ENCODE measurements at regions not wholly inside any gene's neighbourhood (a gene's known extent, or its start where the extent isn't known, plus 50 kb on each side); places are given as distances from the start of the nearest gene placed in this dataset.

DNA sequence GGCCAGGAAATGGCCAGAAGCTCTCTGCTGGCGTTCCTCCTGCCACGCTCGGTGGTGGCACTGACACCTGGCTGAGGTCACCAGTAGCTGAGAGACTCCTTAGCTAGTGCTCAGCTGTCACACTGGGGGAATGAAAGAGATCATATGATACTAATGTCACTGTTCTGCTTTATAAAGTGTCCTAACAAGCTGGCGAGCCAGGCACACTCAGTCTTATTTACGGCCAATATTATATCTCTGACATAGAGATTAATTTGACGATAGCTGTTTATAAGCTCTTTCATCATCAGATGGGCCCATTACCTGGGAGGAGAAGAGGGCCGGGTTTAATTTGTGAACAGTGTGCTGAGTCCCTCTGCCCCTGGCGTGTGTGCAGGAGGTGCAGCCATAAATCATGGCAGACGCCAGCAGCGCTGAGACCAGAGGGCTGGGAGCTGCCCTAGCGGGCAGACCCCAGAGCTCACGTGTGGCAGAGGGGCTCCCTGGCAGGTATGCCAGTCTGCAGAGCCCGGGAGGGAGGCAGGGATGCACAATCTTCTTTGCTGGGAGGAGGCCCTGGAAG, 246.5 kb downstream of the HAUS1 start:
- DNase-seq: no peak

DNA sequence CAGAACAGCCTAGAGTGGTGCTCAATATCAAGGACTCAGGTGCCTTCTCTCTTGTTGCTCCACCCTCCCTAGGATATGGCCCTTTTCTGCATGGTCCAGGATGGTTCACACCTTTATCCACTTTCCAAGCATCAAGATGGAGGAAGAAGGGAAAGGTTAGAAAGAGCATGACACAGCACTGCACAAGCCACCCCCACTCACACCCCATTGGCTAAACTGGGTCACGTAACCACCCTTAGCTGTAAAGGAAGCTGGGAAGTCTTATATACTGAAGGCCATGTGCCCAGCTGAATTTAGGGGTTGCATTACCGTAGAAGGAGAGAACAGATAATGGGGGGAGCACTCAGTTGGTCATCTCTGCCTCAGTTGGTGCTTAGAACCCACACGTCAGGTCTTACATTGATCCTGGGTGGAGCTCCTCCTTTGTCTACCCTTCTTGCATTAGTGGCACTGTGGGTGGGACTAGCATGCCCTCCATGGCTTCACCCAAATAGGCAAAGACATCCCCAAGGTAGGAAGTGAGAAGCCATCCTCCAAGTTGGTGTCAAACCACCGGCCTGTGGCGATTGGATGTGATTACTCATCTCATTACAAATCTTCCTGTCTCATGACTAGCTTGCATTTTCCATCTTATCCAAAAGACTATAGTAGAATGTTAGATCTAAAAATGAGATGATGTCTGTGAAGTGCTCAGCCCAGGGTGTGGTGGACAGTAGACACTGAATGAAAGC, 248.5 kb downstream of the HAUS1 start:
- DNase-seq: no peak

DNA sequence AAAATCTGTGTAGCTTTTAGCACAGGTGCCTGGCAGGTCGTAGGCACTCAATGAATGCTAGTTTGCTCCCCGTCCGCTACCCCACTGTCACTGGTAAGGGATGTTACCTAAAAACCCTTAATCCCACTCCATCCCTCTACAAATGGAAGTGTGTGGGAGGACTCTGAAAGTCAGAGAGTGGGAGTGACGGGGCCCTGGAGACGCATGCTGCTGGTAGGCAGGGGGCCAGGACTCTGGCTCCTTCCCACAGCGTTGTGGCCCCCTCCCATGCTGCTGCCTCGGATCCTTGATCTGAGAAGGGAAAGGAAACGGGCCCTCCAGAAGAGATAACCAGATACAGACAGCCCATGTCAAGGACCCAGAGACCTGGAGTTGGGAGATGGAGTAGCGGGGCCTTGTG, 249.3 kb downstream of the HAUS1 start:
- DNase-seq: no peak

DNA sequence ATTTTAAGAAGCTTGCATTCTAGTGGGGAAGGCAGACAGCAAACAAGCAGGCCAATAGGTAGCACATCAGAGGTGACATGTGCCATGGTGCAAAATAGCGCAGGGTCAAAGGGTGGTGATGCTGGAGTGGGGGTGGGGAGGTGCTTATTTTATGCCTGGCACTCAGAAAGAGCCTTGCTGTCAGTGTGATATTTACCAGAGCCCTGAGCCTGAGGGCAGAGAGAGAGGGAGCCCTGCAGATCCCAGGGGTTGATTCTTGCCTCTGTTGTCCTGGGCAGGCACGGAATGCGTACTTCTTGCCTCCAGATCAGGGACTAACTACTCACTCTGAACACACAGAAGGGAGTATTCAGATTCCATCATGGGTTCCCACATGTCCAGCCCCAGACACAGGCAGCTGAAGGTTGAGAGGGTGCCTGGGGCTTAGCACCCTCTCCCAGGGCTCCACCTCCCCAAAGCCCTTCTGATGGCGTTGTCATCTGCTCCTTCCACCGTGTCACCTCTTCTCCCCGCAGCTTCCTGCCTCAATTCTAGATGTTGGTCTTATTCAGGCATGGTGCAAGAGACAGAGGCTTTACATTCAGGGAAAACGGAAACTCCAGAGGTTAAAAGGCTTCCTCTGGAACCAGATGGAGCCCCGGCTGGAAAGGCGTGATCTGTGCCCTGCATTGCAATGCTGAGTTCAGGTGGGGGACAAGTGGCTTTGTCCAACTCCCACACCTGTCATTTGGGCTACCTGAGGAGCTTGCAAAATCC, 252.3 kb downstream of the HAUS1 start:
- no peak for DNase-seq

DNA sequence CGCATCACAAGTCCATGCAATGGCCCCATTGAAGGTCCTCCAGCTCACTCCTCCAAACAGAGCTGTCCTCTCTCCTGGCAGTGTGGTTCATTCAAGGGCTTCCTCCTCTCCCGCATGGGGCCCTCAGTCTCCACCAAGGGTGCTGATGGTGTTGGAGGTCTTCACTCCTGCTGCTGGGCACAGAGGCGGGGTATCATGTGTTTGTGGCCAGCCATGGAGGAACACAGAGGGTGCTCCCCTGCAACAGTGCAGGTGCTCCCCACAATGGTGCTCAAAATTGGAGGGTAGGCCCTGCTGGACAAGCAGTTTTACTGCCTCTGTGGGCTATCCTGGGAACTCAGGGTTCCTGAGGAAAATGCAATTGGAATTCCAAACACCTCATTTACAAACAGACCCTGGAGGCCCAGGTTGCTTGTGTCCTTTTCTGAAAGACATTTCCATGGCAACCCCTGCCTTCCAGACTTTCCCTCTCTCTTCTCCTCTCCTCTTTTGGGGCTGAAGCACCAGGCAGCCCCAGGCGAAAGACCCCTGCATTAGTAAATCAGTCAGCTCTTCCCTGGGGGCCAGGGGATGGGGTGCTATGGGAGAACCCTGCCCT, 256.0 kb downstream of the HAUS1 start:
- no peak for DNase-seq

DNA sequence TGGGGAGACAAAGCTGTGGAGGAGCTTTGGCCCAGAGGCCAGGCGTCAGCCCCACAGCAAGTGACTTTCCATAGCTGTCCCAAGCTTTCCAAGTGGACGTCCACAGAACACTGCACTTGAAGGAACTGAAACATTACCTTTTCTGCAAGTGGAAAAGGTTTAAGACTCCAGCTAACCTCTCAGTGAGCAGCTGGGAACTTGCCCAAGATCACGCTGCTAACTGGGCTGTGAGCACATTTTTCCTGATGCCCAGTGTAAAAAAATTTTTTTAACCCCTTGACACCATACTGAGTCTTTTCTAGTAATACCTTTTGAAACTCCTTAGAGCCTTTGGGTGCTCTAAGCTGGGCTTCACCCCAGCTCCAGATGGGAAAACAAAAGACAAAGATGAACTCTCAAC, 256.7 kb downstream of the HAUS1 start:
- DNase-seq: no peak

DNA sequence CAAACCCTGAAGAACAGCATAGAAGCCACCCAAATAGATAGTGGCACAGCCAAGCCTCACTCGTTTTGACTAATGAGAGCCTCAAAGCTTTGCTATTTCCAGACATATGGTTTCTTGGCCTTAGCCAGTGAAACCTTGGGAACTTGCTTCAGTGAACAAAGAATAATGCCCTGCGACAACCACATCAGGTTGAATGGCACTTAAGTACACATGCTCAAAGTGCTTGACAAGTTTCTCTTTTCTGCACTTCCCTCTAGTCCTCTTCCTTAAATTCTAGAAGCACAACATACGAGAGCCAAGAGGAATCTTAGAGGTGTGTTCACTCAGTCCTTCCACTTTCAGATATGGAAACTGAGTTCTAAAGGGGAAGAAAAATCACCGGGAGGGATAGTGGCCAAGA, 258.3 kb downstream of the HAUS1 start:
- no peak for DNase-seq

DNA sequence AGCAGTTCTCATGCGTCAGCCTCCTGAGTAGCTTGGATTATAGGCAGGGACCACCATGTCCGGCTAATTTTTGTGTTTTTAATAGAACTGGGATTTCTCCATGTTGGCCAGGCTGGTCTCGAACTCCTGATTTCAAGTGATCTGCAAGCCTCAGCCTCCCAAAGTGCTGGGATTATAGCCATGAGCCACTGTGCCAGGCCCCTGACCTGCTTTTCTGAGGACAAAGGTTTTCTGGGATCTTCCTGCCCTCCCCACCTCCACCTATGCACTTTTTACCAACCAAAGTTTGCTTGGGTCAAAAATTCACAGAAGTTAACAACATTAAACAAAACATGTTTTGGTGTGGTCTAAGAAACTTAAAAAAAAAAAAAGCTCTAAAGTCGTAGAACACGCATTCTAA, 259.9 kb downstream of the HAUS1 start:
- no peak for DNase-seq

DNA sequence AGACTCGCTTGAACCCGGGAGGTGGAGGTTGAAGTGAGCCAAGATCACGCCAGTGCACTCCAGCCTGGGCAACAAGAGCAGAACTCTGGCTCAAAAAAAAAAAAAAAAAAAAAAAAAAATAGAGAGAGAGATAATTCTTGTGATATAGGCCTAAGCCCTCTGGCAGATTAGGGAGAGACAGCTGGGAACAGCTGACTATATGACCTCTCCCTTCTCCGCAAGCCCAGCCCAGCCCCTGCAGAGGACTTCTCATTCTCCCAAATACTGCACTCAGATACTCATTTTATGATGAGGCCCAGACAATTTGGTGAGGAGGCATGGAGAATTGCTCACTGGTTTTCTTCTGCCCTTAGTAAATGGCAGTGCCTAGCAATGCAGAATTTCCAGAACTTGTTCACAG, 262.0 kb downstream of the HAUS1 start:
- no peak for DNase-seq

DNA sequence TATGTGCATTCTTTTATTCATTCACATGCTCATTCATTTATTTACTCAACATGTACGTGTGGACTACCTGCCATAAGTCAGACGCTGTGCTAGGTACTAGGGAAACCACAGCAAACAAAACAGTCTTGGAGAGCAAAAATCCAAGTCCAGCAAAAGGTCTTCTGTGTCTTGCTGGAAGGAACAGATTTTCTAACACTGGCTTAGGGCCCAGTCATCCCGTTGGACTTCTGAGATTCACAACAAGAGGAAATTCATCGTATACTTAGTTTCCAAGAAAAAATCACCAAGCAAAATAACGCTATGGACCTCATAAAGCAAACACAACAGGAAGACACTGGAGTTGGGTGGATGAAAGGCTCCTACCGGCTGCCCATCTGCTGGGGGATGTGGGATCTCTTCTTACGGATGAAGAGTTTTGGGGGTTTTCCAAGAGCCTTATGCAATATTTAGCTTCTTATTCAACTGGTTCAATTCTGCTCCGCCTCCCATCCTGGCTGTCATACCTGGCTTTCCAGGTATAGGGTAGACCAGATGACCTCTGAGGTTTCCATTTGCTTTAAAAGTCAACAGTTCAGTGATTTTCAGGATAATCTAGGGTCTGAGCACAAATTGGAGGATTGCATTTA, 262.7 kb downstream of the HAUS1 start:
- DNase-seq: no peak

DNA sequence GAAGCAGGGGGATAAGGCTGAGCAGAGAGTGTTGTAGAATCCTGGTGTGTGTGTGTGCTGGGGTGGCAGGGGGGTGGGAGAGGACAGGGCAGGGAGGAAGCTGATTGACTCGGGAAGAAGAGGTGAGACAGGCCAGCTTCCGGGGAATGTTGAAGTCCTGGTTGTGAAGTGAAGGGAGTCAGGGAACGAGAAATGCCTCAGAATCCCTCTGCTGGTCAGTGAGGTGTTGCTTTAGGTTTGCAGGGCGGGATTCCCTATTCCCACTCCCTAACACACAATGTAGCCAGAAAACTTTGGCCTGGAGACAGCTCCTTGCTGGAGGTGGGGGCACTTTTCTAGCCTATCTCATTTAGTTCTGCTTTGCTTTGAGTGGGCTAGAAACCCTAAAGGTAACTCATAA, 265.1 kb downstream of the HAUS1 start:
- DNase-seq: no peak

DNA sequence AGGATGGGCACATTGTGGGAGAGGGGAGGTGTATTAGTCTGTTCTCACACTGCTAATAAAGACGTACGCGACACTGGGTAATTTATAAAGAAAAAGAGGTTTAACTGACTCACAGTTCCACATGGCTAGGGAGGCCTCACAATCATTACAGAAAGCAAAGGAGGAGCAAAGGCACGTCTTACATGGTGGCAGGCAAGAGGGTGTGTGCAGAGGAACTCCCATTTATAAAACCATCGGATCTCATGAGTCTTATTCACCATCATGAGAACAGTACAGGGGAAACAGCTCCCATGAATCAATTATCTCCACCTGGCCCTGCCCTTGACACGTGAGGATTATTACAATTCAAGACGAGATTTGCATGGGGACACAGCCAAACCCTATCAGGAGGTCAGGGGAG, 266.7 kb downstream of the HAUS1 start:
- no peak for DNase-seq

DNA sequence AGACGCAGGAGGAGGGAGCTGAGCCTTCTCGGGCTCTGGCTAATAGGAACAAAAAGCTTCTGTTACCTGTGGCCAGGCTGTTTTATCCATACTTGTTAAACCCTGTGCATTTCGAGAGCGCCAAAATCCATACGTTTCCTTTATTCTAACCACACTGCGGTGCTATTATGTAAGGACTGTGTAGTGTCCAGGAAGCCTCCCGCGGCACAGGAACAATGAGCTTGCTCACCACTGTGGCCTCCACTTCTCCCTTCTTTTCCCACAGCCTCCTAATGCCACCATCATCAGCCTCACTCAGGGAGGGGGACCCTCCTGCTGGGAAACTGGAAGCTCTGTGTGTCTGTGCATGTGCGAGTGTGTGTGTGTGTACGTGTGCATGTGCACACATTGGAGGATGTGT, 268.5 kb downstream of the HAUS1 start:
- no peak for DNase-seq

DNA sequence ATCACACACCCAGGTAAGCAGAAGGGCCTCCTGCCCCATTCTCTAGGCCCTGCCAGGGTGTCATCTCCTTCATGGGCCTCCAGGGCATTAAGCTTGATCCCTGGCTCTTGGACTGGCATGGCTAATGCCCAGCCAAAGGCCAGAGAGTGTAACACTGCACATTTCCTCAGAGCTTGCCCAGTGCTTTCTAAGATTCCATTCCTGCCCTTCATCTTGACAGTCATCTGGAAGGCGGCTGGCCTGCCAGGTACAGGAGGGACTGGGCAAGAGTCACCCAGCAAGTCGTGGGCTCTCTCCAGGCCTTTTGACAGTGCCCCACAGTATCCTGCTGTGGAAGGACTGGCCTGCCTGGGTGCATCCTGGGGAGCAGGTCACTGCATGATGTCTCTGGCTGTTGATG, 268.9 kb downstream of the HAUS1 start:
- DNase-seq: no peak

DNA sequence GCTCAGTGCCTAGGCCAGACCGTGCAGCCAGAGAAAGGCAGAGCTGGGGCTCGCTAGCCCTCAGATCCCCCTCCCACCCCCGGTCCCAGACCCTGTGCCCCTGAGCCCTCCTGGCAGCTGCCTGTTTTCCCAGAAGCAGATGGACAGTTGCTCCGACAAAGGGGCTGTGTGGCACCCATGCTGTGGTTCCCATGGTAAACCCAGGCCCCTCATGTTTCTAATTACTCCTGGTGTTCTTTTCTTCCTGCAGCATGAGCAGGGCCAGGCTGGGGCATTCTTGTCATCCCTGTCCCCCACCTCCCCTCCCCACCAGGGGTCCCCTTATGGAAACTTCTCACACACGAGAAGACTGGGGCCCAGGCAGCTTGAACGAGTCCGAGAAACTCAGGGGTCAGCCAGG, 269.6 kb downstream of the HAUS1 start:
- DNase-seq: no peak

DNA sequence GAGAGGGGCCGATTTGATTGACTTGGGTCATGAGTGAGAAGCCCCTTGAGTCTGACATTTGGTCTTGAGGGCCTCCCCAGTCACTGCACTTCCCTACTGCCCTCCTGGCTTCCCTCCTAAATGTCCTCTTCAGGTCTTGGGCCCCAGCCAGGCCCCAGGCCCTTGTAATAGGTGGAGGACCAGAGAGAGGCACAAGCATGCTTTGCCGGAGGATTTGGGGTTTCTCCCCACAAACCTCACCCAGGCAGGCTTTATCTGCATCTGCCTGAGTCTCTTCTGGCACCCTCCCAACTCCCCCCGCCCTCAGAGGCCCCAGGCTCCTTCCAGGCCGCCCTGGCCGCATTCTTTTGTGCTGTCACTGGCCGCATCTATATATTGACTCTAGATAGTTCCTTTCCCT, 270.7 kb downstream of the HAUS1 start:
- DNase-seq: peak; percentile 55

DNA sequence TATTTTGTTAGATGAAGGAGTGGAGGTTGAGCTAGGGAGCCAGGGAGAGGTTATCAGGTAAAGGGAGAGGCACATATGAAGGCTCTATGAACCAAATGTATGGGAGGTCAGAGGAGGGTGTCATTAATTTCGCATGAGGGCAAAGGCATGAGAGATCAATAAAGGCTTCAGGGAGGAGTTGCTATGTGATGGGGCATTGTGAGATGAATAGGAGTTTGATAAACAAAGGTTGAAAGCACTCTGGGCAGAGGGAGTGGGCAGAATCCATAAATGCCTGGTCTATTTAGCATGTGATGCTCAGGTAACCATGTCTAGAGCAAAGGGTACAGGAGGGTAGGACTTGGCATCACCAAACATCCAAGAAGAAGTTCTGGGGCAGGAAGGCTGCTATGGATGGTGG, 273.4 kb downstream of the HAUS1 start:
- no peak for DNase-seq

DNA sequence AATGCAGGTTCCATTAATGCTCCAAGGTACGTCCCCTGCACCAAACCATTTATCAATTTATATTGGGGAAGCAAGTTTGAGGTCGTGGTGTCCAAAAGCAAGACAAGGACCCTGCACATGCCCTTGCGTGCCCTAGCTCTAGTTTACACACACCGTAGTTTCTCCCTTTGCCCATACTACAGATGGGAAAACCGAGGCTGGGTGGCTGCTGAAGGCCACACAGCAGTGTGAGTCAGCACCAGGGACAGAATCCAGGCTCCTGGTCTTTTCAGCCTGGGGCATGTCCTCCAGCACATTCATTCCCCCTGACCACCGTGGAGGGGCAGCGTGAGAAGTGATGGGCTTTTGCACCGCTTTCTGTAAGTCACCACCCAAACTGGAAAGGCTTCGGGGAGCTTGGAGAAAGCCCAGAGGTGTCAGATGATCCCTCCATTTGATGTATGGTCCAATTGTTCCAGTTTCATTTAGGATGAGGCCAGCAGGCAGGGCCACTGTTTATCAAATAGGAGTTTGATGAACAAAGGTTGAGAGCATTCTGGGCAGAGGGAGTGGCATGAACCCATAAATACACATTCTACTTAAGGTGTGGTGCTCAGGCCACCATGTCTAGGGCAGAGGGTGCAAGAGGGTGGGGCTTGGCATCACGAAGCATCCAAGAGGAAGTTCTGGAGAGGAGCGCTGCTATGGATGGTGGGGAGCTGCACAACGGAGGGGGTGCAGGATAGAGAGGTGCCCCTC, 274.1 kb downstream of the HAUS1 start:
- DNase-seq: no peak

DNA sequence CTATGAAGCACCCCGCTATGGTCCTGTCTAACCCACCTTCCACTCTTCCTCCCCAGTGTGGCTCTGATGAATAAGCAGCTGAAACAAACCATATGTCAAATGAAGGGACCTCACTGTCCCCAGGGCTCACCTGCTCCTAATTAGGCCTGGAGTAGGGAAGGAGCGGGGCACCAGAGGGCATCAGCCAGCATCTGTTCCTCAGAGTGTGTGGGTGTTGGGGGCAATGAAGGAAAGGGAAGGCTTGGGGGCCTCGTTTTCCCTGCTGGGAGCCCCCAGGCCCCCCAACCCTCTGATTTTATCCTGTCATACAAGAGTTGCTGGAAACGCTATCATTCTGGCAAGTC, 274.7 kb downstream of the HAUS1 start:
- no peak for DNase-seq

DNA sequence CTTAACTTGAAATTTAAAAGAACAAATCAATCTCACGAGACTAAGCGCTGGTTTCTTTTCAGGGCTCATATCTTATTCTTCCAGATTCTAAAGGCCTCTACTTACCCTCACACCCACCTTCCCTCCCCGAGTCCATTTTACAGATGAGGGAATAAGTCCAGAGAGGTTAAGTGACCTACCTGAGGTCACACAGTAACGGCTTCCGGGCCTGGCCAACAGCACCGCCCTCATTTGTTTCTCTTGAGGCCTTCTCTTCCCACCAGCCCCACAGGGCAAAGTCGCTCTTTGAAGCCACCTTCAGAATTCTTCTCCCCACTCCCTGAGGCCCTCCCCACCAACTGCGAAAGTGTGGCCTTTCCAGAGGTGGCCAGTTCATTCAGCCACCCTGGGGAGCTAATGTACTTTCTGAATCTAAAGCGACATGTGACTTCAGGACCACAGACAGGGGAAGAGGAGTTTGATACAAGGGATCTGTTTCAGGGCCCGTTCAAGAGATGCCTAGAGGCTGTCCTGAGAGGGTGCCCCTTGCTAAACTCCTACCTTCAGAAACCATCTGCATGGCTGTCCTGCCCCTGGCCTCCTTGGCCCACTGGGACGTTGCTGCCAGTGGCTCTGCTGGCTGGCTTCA, 275.3 kb downstream of the HAUS1 start:
- no peak for DNase-seq

DNA sequence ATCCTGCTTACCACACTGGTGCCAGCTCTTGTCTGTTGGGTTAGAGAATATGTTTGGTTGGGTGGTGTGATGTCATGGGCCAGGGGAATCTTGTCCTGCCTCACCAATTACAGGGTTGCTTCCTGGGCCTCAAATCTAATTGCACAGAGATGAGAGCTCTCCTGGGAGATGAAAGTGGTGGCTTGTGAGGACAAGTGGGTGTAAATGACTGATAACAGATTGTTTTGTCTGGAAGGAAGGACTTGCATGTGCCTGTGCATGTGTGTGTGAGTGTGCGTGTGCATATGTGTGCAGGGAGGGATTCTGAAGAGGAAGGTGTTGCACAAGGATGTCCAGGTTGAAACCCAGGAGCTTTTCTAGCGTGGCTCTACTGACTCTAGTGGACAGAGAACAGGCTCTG, 271.9 kb downstream of the LOXHD1 start:
- peak; percentile 35 for DNase-seq

DNA sequence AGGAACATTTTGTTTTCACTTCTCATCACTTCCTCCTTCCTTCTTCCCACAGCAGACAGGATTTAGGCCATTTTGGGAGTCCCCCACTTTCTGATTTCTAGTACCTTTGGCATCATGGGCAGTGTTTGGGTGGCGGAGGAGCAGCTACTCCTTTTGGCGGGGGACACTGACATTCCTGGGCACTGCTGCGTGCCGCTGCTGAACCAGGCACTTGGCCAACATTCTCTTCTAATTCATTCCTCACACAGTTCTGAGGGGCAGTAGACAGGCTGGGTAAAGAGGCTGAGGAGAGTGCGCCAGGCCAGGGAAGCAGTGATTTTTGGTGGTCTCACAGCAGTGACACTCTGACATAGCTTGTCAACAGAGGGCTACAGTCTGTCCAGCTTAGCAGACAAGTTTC, 270.2 kb downstream of the LOXHD1 start:
- no peak for DNase-seq
